SIG-M5 (cell line): ENCODE measurements at regions not wholly inside any gene's neighbourhood (a gene's known extent, or its start where the extent isn't known, plus 50 kb on each side); places are given as distances from the start of the nearest gene placed in this dataset.
"Not testable (repeated sequence)": the region's sequence is repeated elsewhere in the genome, so short reads cannot be mapped to it uniquely, and the experiment has no call there.

Experiments used
- DNase-seq: peaks from one replicate; lab custom pipeline; 2025; lab: John Stamatoyannopoulos, UW

- DNase-seq = no peak
These were observed 50.6 kb upstream of the FER start for GRCh38 chr5:108696951-108697715.

- no peak for DNase-seq
These were observed 51.3 kb upstream of the FER start for GRCh38 chr5:108696407-108696806.

- DNase-seq = no peak
These were observed 59.2 kb upstream of the FER start for GRCh38 chr5:108688485-108688884.

GRCh38 chr5:108687595-108688200, 60.0 kb upstream of the FER start:
- DNase-seq = no peak

- DNase-seq = no peak
These were observed 61.0 kb upstream of the FER start for GRCh38 chr5:108686676-108687075.

- not testable (repeated sequence) for DNase-seq
These were observed 62.1 kb upstream of the FER start for GRCh38 chr5:108685448-108686216.

- DNase-seq = no peak
These were observed 66.4 kb upstream of the FER start for GRCh38 chr5:108681079-108681921.

GRCh38 chr5:108678091-108678490, 69.6 kb upstream of the FER start:
- no peak for DNase-seq

- no peak for DNase-seq
These were observed 72.0 kb upstream of the FER start for GRCh38 chr5:108675736-108676135.

GRCh38 chr5:108672639-108673038, 75.1 kb upstream of the FER start:
- no peak for DNase-seq

- DNase-seq = no peak
These were observed 77.0 kb upstream of the FER start for GRCh38 chr5:108670591-108671289.

- no peak for DNase-seq
These were observed 78.2 kb upstream of the FER start for GRCh38 chr5:108669462-108669861.

- DNase-seq = no peak
These were observed 86.0 kb upstream of the FER start for GRCh38 chr5:108661590-108662219.

GRCh38 chr5:108661024-108661423, 86.7 kb upstream of the FER start:
- no peak for DNase-seq

- no peak for DNase-seq
These were observed 87.4 kb upstream of the FER start for GRCh38 chr5:108660291-108660690.

- DNase-seq = no peak
These were observed 88.2 kb upstream of the FER start for GRCh38 chr5:108659531-108659930.

GRCh38 chr5:108655750-108656450, 91.8 kb upstream of the FER start:
- DNase-seq = no peak

- DNase-seq = no peak
These were observed 93.6 kb upstream of the FER start for GRCh38 chr5:108654051-108654450.

- no peak for DNase-seq
These were observed 94.5 kb upstream of the FER start for GRCh38 chr5:108653201-108653600.

GRCh38 chr5:108650997-108651396, 96.7 kb upstream of the FER start:
- no peak for DNase-seq
